ENCODE measurements at regions not wholly inside any gene's neighbourhood (a gene's known extent, or its start where the extent isn't known, plus 50 kb on each side); places are given as distances from the start of the nearest gene placed in this dataset.

GRCh38 chr14:89615421-89615820 lies 198.4 kb upstream of the FOXN3 start:
- TF ChIP-seq CTCF (IDR thresholded peaks at IDR 0.05) (no peak), EZH2 (IDR thresholded peaks at IDR 0.05; ENCODE audit: borderline replicate concordance, insufficient read depth, low read depth, low read length, poor library complexity, severe bottlenecking) (no peak)

Measured in B cell (primary cell).